ENCODE measurements at regions not wholly inside any gene's neighbourhood (a gene's known extent, or its start where the extent isn't known, plus 50 kb on each side); places are given as distances from the start of the nearest gene placed in this dataset.

- Mint-ChIP-seq H3K36me3 (no peaks in the 10 kb centered on the region), H3K4me3 (no peak overlapping the region), H3K27me3 (ENCODE audit: low read depth) (peaks cover 2% of the 10 kb centered on the region; the same call in 1 of the 2 replicates), H3K4me1 (no peaks in the 10 kb centered on the region), H3K27ac (no peak overlapping the region), H3K9me3 (peaks cover 7% of the 10 kb centered on the region; the same call in 1 of the 2 replicates)
- ChIA-PET POLR2A (no interaction called here), CTCF (no interaction called here)
- no peak for DNase-seq (ENCODE audit: low spot score)
- TF ChIP-seq EMX1 (CRISPR knock-in tag; IDR thresholded peaks at IDR 0.05), result no peak
- no peak for TF ChIP-seq ZNF416 (CRISPR knock-in tag; IDR thresholded peaks at IDR 0.05)
- no peak for TF ChIP-seq NFYB (CRISPR knock-in tag; conservative IDR thresholded peaks at IDR 0.05; ENCODE audit: low read depth)
- no peak for TF ChIP-seq MXD4 (CRISPR knock-in tag; IDR thresholded peaks at IDR 0.05; ENCODE audit: borderline replicate concordance)
- no peak for TF ChIP-seq FOXP1 (CRISPR knock-in tag; IDR thresholded peaks at IDR 0.05; ENCODE audit: borderline replicate concordance)
- no peak for TF ChIP-seq TP53 (CRISPR knock-in tag; IDR thresholded peaks at IDR 0.05)
- TF ChIP-seq ZSCAN18 (CRISPR knock-in tag; IDR thresholded peaks at IDR 0.05), result no peak
- no peak for TF ChIP-seq E2F1 (CRISPR knock-in tag; IDR thresholded peaks at IDR 0.05)
- TF ChIP-seq AR (CRISPR knock-in tag; IDR thresholded peaks at IDR 0.05), result no peak
- no peak for TF ChIP-seq FOXP4 (CRISPR knock-in tag; IDR thresholded peaks at IDR 0.05)
- no peak for ATAC-seq
Observed at GRCh38 chr20:21839982-21840381, 134.5 kb downstream of the PAX1 start.

- no peak overlapping the region for H3K4me3 Mint-ChIP-seq
- no peaks in the 10 kb centered on the region for H3K4me1 Mint-ChIP-seq
- POLR2A ChIA-PET, result no interaction called here
- no peak for ATAC-seq
- no peaks in the 10 kb centered on the region for H3K9me3 Mint-ChIP-seq
- H3K36me3 Mint-ChIP-seq, result no peaks in the 10 kb centered on the region
- DNase-seq (ENCODE audit: low spot score), result no peak
- H3K27me3 Mint-ChIP-seq (ENCODE audit: low read depth), result peaks cover 2% of the 10 kb centered on the region; the same call in 1 of the 2 replicates
- CTCF ChIA-PET, result no interaction called here
- no peak overlapping the region for H3K27ac Mint-ChIP-seq
- TF ChIP-seq TCF7 (CRISPR knock-in tag; IDR thresholded peaks at IDR 0.05; ENCODE audit: low read depth), result no peak
- TF ChIP-seq MYBL2 (CRISPR knock-in tag; IDR thresholded peaks at IDR 0.05), result no peak
- no peak for TF ChIP-seq ZSCAN18 (CRISPR knock-in tag; IDR thresholded peaks at IDR 0.05)
- no peak for TF ChIP-seq NR1H2 (CRISPR knock-in tag; IDR thresholded peaks at IDR 0.05)
- no peak for TF ChIP-seq OVOL2 (CRISPR knock-in tag; IDR thresholded peaks at IDR 0.05; ENCODE audit: borderline replicate concordance)
- no peak for TF ChIP-seq USF2 (CRISPR knock-in tag; IDR thresholded peaks at IDR 0.05)
- no peak for TF ChIP-seq HMGXB4 (CRISPR knock-in tag; IDR thresholded peaks at IDR 0.05)
- no peak for TF ChIP-seq PREB (CRISPR knock-in tag; IDR thresholded peaks at IDR 0.05; ENCODE audit: borderline replicate concordance)
- TF ChIP-seq FOXP1 (CRISPR knock-in tag; IDR thresholded peaks at IDR 0.05; ENCODE audit: borderline replicate concordance), result no peak
- TF ChIP-seq ATF1 (CRISPR knock-in tag; IDR thresholded peaks at IDR 0.05), result no peak
- no peak for TF ChIP-seq AR (CRISPR knock-in tag; IDR thresholded peaks at IDR 0.05)
- TF ChIP-seq NR2C2 (CRISPR knock-in tag; IDR thresholded peaks at IDR 0.05), result no peak
Observed at GRCh38 chr20:21836346-21836745, 130.9 kb downstream of the PAX1 start.
